HL-60 (cell line): ENCODE measurements at regions not wholly inside any gene's neighbourhood (a gene's known extent, or its start where the extent isn't known, plus 50 kb on each side); places are given as distances from the start of the nearest gene placed in this dataset.

ENCODE experiments used
- CTCF ChIP-seq: IDR thresholded peaks from one replicate; pipeline ENCODE4 v1.5.1; 2011; ENCODE audit warnings: low read length, control low read depth, inconsistent platforms; ENCODE audit not compliant: insufficient read depth
- POLR2AphosphoS5 ChIP-seq: IDR thresholded peaks from 2 replicates; pipeline ENCODE4 v1.6.1; 2012; ENCODE audit warnings: low read depth
- SPI1 ChIP-seq: IDR thresholded peaks from 2 replicates; pipeline ENCODE4 v1.6.1; 2012; ENCODE audit warnings: low read depth, mild to moderate bottlenecking, borderline replicate concordance
- TF ChIP-seq, protein P1 (sequence below): IDR thresholded peaks from 2 replicates; pipeline ENCODE4 v1.6.1; 2012; ENCODE audit warnings: low read depth; ENCODE audit not compliant: insufficient replicate concordance

DNA sequence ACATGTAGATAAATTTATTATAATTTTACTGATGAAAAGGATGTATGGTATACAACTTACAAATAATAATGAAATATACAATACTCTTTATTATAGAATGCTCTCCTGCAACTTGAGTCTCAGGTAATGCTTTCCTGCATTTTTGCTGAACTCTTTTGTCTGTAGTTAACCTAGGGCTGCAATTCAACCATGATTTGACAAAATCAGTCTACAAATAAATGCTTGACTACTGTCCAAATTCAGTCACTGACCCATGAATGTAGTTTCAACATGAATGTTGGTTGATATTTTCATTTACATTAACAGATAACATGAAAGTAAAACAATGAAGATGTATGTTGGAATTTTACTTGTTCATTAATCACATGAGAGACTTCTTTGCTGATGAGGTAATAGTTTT, 320.9 kb downstream of the ZSWIM6 start:
- no peak for TF ChIP-seq CTCF
- TF ChIP-seq POLR2AphosphoS5, result no peak
- TF ChIP-seq, protein P1, sequence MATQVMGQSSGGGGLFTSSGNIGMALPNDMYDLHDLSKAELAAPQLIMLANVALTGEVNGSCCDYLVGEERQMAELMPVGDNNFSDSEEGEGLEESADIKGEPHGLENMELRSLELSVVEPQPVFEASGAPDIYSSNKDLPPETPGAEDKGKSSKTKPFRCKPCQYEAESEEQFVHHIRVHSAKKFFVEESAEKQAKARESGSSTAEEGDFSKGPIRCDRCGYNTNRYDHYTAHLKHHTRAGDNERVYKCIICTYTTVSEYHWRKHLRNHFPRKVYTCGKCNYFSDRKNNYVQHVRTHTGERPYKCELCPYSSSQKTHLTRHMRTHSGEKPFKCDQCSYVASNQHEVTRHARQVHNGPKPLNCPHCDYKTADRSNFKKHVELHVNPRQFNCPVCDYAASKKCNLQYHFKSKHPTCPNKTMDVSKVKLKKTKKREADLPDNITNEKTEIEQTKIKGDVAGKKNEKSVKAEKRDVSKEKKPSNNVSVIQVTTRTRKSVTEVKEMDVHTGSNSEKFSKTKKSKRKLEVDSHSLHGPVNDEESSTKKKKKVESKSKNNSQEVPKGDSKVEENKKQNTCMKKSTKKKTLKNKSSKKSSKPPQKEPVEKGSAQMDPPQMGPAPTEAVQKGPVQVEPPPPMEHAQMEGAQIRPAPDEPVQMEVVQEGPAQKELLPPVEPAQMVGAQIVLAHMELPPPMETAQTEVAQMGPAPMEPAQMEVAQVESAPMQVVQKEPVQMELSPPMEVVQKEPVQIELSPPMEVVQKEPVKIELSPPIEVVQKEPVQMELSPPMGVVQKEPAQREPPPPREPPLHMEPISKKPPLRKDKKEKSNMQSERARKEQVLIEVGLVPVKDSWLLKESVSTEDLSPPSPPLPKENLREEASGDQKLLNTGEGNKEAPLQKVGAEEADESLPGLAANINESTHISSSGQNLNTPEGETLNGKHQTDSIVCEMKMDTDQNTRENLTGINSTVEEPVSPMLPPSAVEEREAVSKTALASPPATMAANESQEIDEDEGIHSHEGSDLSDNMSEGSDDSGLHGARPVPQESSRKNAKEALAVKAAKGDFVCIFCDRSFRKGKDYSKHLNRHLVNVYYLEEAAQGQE, result no peak
- no peak for TF ChIP-seq SPI1
